Uterus (tissue), 3 donors: ENCODE measurements at regions not wholly inside any gene's neighbourhood (a gene's known extent, or its start where the extent isn't known, plus 50 kb on each side); places are given as distances from the start of the nearest gene placed in this dataset.
A peak's percentile ranks its signal among the peaks of the same experiment; 100 is the strongest.

ENCODE experiments used
- DNase-seq, 2 donors: peaks; one replicate each; pipeline ENCODE4 v3.0.0-alpha.2; 2019 to 2020
- H3K27ac ChIP-seq, 2 donors: fragments of 200-600 bp; sonication (generic); 1 replicate in 1 of 2; 2 replicates in 1 of 2; pipeline ENCODE4 v1.5.1; 2016 to 2018
- H3K27me3 ChIP-seq, 2 donors: fragments of 200-600 bp; sonication (generic); one replicate each; pipeline ENCODE4 v1.5.1; 2018 to 2019; ENCODE audit warnings: control low read depth in 1 of 2
- H3K36me3 ChIP-seq, 2 donors: fragments of 200-600 bp; sonication (generic); one replicate each; pipeline ENCODE4 v1.5.1; 2019; ENCODE audit warnings: control low read depth in 1 of 2
- H3K4me1 ChIP-seq, 2 donors: fragments of 200-600 bp; sonication (generic); one replicate each; pipeline ENCODE4 v1.5.1; 2018 to 2019; ENCODE audit warnings: control low read depth in 1 of 2
- H3K4me3 ChIP-seq, 2 donors: fragments of 200-600 bp; sonication (generic); 1 replicate in 1 of 2; 2 replicates in 1 of 2; pipeline ENCODE4 v1.5.1; 2018 to 2019; ENCODE audit warnings: mild to moderate bottlenecking in 1 of 2
- H3K9me3 ChIP-seq, 2 donors: fragments of 200-600 bp; sonication (generic); one replicate each; pipeline ENCODE4 v1.5.1; 2019; ENCODE audit warnings: control low read depth in 1 of 2
- CTCF ChIP-seq, 4 experiments: fragments of 200-600 bp in 2 of 4; fragments of 450-650 bp in 2 of 4; sonication (generic) in 2 of 4; IDR thresholded peaks; one replicate each; pipeline ENCODE4 v1.5.1; 2016 to 2019; ENCODE audit warnings: antibody characterized with exemption in 4 of 4, mild to moderate bottlenecking in 2 of 4, moderate library complexity in 1 of 4
- POLR2A ChIP-seq, 2 donors: fragments of 450-650 bp; IDR thresholded peaks; one replicate each; pipeline ENCODE4 v1.6.1; 2016; ENCODE audit warnings: antibody characterized with exemption in 2 of 2, mild to moderate bottlenecking in 1 of 2, moderate library complexity in 1 of 2
- intact Hi-C: fragments of 100-400 bp; cut with DNase I; formaldehyde crosslinking; loops from one replicate; pipeline ENCODE4 v1.15.1; 2023; ENCODE audit warnings: low total_unique reads
- donor health status: DM: yes; HTN: yes; CAD: no.

GRCh38 chr9:129242971-129243561, 65.0 kb upstream of the IER5L start:
- TF ChIP-seq POLR2A (IDR thresholded peaks at IDR 0.05) (no peak), CTCF (IDR thresholded peaks at IDR 0.05) (no peak)
- Histone ChIP-seq H3K27ac (peak overlapping the region; percentile 45 to 75), H3K36me3 (no peaks in the 10 kb centered on the region), H3K27me3 (no peaks in the 10 kb centered on the region), H3K4me1 (no peaks in the 10 kb centered on the region), H3K4me3 (no peak overlapping the region), H3K9me3 (no peaks in the 10 kb centered on the region)
- peak; percentile 65 to 73 for DNase-seq
- intact Hi-C loops, result no loop called here

GRCh38 chr9:129242191-129242941, 64.3 kb upstream of the IER5L start:
- peak overlapping the region; percentile 45 to 75 for H3K27ac ChIP-seq
- H3K27me3 ChIP-seq, result no peaks in the 10 kb centered on the region
- H3K4me1 ChIP-seq, result no peaks in the 10 kb centered on the region
- intact Hi-C loops, result no loop called here
- TF ChIP-seq POLR2A (IDR thresholded peaks at IDR 0.05) (no peak), CTCF (IDR thresholded peaks at IDR 0.05) (no peak)
- H3K9me3 ChIP-seq, result no peaks in the 10 kb centered on the region
- no peaks in the 10 kb centered on the region for H3K36me3 ChIP-seq
- H3K4me3 ChIP-seq, result no peak overlapping the region
- DNase-seq, result peak in 1 of 2 donors; percentile 24

- Histone ChIP-seq H3K4me3 (no peak overlapping the region), H3K27me3 (no peaks in the 10 kb centered on the region), H3K27ac (no peak overlapping the region), H3K9me3 (no peaks in the 10 kb centered on the region), H3K36me3 (no peaks in the 10 kb centered on the region), H3K4me1 (peaks cover 0 to 3% of the 10 kb centered on the region in 2 donors)
- intact Hi-C loops, result no loop called here
- TF ChIP-seq CTCF (IDR thresholded peaks at IDR 0.05) (no peak), POLR2A (IDR thresholded peaks at IDR 0.05) (no peak)
- peak in 1 of 2 donors; percentile 13 for DNase-seq
Observed at GRCh38 chr9:129241725-129242124, 63.7 kb upstream of the IER5L start.

- Histone ChIP-seq H3K4me1 (peaks cover 0 to 7% of the 10 kb centered on the region in 2 donors), H3K36me3 (no peaks in the 10 kb centered on the region), H3K27me3 (no peaks in the 10 kb centered on the region), H3K4me3 (no peak overlapping the region), H3K9me3 (no peaks in the 10 kb centered on the region), H3K27ac (no peak overlapping the region)
- intact Hi-C loops, result no loop called here
- DNase-seq, result peak in 1 of 2 donors; percentile 12
- TF ChIP-seq POLR2A (IDR thresholded peaks at IDR 0.05), result no peak
- no peak for TF ChIP-seq CTCF (IDR thresholded peaks at IDR 0.05)
Observed at GRCh38 chr9:129240581-129241211, 62.6 kb upstream of the IER5L start.

- H3K27ac ChIP-seq, result no peak overlapping the region
- TF ChIP-seq CTCF (IDR thresholded peaks at IDR 0.05), result no peak
- TF ChIP-seq POLR2A (IDR thresholded peaks at IDR 0.05), result no peak
- peak in 1 of 2 donors; percentile 9 for DNase-seq
- no peaks in the 10 kb centered on the region for H3K27me3 ChIP-seq
- H3K9me3 ChIP-seq, result no peaks in the 10 kb centered on the region
- H3K4me1 ChIP-seq, result peaks cover 0 to 7% of the 10 kb centered on the region in 2 donors
- no peaks in the 10 kb centered on the region for H3K36me3 ChIP-seq
- no peak overlapping the region for H3K4me3 ChIP-seq
- intact Hi-C loops, result no loop called here
Observed at GRCh38 chr9:129239946-129240490, 62.0 kb upstream of the IER5L start.
